HG03175 (cell line): ENCODE measurements at regions not wholly inside any gene's neighbourhood (a gene's known extent, or its start where the extent isn't known, plus 50 kb on each side); places are given as distances from the start of the nearest gene placed in this dataset.
A peak's percentile ranks its signal among the peaks of the same experiment; 100 is the strongest.
"Not testable (repeated sequence)": the region's sequence is repeated elsewhere in the genome, so short reads cannot be mapped to it uniquely, and the experiment has no call there.

Experiments used
- ATAC-seq: cut with Tn5 transposase; IDR thresholded peaks from one replicate; pipeline ENCODE4 v1.9.1; 2021; ENCODE audit warnings: mild to moderate bottlenecking, moderate library complexity; ENCODE audit not compliant: unreplicated experiment

DNA sequence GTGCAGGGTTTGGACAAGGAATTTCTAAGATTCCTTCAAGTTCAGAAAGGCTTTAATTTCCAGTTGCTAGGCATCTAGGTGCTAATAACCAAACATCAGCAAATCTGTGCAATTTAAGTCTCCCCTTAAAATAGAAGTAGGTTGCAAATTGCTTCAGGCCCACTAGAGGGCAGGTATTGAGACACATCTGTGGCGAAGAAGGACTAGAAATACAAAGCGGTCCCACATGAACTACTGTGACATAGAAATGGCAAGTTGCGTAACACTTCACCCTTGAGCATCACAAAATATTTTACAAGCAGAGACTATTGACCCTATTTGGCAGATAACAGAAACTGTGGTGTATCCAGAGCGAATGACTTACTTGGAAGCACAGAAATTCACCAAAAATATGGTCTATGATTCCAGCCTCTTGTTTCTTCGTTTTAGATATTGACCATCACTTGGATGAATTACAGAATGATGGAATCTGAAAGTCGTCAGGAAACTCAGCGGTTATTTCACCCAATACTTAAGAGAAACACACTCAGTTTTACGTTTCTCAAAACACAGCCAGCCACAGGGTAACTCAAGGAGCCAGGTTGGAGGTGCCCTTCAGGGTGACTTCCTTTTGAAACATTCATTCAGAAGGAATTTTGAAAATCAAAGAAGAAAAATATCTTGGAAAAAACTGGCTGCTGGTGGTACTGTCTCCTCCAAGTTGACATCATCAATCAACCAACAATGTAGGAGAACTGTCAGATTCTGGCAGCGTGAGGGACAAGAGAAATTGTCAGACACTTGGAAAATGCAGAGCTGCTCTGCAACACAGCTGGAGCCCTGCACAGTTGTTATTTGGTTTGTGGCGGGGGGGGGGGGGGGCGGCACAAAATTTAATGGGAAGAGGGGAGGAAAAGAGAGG lies 256.3 kb upstream of the MINDY3 start:
- ATAC-seq, result no peak

DNA sequence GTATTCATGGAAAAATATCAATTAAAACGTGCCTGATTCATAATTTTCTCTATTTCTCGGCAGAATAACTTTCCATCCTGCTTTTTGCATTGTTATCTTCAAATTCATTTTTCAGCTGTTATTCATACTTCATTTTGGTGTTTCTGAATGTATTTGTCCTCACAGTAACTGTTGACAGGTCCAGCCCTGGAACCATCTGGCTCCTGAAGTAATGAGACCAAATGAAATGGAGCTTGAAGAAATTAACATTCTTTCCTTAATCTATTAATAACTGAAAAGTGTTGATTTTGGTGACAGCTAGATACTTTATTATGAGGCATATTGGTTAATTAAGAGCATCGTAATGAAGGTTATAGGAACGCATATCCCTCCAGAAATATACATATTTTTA lies 257.0 kb upstream of the MINDY3 start:
- no peak for ATAC-seq

DNA sequence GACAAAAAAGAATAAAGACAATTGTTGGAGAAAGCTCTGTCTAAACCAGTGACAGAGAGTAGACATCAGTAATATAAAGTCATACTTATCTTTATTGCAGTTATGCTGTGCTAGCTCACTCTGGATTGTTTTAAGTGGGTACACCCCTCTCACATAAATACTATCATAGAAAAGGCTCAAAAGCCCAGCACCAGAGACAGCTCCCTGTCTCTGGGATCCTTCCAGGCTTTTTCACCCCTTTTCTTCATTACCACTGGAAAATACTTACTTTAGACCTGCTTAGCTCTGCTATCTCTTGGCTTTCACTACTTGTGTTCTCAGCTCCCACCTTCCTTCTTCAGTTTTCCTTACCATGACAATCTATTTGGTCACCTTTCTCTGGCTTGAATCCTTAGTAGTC lies 259.1 kb upstream of the MINDY3 start:
- no peak for ATAC-seq

DNA sequence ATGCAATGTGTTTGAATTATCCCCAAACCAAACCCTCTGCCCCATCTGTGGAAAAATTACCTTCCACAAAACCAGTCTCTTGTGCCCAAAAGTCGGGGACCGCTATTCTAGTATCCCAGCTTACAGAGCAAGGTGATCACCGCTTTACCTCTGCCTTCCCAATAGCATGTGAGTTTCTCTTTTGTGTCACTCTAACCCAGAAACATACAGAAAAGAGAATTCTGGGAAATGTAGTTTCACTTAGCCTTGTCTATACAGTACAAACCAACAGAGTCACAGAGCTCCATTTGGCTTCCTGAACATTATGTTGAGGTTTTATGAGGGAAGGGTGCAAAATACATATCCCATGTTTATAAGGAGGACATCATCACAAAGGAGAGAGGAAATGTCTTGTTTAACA lies 260.3 kb upstream of the MINDY3 start:
- no peak for ATAC-seq

DNA sequence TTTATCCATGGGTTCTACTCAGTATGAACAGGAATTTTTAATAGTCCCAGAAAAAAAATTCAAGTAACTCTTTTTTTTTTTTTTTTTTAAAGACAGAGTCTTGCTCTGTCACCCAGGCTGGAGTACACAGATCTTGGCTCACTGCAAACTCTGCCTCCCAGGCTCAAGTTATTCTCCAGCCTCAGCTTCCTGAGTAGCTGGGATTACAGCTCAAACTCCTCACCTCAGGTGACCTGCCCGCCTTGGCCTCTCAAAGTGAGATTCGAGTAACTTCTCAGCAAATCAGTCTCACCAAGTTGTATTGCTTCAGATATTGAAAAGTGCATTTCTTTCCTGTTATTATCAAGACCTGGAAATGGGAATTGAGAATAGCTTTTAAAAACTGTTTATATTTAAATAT lies 281.2 kb upstream of the MINDY3 start:
- no peak for ATAC-seq

DNA sequence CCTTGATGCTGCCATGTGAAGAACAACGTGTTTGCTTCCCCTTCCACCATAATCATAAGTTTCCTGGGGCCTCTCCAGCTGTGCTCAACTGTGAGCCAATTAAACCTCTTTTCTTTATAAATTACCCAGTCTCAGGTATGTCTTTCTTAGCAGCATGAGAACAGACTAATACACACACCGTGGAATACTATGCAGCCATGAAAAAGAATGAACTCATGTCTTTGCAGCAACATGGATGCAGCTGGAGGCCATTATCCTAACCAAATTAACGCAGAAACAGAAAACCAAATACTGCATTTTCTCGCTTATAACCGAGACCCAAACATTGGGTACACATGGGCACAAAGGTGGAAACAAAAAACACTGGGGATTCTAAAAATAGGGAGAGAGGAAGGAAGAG lies 286.7 kb upstream of the MINDY3 start:
- no peak for ATAC-seq

DNA sequence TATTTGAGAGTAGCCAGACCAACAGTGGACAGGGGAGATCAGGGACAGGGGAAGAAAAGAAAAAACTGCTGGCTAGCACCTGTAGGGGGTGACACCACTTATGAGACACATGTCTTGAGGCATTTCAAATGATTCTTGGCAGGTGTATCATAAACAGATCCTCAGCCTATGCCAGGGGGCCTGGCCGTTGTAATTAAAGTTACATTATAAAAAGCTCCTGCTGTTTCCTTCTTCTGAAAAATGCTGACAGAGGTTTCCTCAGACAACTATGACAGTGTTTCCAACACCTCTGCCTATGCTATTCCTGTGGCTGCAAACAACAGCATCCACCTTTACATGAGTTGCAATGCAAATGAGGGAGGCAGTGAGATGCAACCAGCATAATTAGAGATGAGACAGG lies 281.0 kb upstream of the PTER start:
- ATAC-seq, result no peak

DNA sequence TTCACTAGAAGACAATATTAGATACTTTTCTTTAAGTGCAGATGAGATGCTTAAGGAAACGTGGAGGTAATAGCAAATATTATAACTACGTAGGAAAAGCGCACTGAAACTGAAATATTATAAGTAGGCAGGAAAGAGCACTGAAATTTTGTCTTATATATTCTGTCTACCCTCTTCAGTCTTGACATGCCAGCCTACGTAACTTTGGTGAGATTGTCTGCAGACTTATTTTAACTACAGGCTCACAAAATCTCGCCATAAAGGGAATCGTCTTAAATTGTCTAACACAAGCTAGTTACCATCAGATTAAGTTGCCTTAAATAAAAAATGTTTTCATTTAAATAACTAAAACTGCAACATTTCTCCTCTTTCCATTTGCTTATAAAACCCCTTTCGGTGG lies 280.1 kb upstream of the PTER start:
- ATAC-seq, result no peak

DNA sequence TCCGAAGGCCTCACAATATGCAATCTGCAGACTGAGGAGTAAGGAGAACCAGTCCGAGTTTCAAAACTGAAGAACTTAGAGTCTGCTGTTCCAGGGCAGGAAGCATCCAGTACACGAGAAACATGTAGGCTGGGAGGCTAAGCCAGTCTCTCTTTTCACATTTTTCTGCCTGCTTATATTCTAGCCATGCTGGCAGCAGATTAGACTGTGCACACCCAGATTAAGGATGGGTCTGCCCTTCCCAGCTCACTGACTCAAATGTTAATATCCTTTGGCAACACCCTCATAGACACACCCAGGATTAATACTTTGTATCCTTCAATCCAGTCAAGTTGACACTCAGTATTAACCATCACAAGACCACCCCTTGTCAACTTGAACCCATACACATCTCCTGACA lies 271.7 kb upstream of the PTER start:
- ATAC-seq, result not testable (repeated sequence)

DNA sequence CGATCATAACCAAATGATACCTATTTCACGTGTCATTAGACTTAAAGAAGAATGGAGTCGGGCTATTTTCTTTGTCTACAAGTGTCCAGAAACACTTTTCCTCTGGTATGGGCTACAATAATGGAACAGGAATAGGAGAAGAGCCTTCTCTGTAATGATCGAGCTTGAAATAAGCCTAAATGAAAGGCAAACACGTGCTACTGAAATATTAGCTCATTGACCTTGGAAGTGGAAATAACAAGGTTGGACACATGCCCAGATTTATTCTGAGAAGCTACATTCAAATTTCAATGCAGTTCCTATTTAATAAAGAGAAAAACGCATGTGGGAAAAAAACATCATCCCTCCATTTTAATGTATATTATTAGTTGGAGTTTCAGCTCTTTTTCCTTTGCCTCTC lies 254.7 kb upstream of the PTER start:
- no peak for ATAC-seq

DNA sequence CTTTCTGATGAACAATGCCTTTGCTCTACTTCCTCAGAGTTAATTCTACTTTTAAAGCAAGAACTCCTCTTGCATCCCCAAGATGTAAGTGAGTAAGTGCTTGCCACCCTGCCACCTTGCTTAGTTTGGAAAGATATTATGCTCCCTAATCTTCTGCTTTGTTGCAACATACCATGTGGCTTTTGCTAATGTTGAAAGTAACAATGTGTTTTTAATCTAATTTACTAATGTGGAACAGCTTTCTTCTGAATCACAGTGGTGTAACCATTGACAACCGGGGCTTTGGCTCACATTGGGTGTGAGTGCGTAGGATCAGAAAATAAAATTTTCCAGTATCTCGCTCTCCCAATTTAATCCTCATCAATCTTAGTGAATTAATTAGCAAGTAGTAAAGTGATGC lies 254.1 kb upstream of the PTER start:
- no peak for ATAC-seq

DNA sequence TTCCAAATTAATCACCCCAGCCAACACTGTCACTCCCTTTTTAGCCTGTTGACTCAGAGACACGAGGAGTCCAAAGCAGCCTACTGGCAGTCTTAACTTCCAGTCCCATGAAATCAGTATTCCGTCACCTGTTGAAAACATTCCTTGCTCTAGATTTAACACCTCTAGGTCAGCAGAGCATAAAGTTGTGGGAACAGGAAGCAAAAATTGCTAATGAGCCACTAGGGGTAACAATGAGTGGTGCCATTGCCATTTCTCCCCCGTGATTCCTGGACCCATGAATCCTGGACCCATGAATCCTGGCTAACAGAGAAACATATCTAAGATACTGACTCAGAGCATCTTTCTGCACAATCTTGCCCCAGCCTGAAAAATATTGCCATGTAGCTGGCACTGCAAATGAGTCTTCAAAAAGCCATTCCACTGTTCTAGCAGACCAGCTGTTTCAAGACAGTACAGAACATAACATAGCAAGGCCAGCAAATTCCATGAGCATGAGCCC lies 252.7 kb upstream of the PTER start:
- no peak for ATAC-seq

DNA sequence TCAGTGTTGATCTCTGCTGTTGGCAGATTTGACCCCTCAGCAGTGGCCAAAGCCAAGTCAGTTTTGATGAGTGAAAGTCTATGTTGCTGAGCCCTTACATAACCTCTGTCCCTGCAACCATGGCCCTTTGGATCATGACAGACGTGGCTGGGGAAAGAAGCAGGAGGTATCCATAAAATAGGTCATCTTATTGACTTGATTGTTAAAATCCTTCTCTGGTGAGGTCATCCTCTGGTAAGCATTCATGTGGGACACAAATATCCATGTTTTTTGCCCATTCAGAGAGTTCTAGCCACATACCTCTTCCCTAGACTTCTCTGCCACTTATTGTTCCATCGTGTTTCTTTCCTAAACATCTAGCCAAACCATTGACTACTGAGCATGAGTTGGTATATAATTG lies 251.9 kb upstream of the PTER start:
- ATAC-seq, result no peak

DNA sequence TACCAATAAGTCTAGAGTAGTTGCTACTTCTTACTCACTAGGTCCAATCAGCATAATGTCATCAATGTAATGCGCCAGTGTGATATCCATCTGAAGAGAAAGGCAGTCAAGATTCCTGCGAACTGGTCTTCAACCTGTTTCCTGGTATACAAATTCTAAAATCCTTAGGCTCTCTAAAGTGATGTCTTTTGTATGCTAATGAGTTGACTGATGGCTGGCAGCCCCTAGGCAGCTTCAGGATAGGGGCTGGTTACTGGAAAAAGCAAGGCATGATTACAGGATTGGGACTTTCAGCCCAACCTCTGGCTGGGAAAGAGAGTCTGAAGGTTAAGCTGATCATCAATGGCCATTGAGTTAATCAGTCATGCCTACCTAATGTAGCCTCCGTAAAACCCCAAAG lies 250.2 kb upstream of the PTER start:
- no peak for ATAC-seq

DNA sequence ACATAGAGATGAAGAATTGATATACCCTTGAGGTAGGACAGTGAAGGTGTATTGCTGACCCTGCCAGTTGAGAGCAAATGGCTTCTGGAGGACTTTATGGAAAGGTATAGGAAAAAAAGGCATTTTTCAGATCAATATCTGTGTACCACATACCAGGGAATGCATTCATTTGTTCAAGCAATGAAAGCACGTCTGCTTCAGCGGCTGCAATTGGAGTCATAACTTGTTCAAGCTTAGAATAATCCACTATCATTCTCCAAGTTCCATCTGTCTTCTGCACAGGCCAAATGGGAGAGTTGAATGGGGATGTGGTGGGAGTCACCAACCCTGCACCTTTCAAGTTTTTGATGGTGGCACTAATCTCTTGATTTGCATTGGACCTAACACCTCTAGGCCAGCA lies 249.6 kb upstream of the PTER start:
- ATAC-seq, result no peak

DNA sequence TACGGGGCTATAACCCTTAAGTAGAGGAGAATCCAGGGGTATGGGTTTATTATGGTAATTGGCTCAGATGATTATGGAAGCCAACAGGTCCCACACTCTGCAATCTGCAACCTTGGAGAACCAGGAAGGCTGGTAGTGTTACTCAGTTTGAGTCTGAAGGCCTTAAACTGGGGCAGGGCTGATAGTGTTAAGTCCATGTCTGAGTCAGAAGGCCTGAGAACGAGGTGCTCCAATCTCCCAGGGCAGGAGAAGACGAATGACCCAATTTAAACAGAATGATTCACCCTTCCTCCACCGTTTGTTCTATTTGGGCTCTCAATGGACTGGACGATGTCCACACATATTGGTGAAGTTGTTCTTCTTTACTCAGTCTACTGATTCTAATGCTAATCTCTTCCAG lies 244.5 kb upstream of the PTER start:
- ATAC-seq, result no peak

DNA sequence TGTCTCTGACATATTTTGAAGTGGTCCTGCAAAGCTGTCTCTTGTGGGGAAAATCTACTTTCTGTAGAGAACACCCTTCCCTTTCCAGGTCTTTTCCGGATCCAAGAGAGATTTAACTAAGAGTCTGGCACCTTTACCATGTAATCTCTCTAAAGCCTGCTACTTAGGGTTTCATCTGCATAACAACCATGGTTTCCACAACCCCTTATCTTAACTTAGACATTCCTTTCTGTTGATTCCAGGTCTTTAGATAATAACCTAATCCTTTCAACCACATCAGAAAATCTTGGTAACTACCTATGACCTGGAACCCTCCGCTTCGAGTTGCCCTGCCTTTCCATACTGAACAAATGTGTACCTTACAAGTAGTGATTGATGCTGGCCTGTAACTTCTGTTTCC lies 243.6 kb upstream of the PTER start:
- no peak for ATAC-seq

DNA sequence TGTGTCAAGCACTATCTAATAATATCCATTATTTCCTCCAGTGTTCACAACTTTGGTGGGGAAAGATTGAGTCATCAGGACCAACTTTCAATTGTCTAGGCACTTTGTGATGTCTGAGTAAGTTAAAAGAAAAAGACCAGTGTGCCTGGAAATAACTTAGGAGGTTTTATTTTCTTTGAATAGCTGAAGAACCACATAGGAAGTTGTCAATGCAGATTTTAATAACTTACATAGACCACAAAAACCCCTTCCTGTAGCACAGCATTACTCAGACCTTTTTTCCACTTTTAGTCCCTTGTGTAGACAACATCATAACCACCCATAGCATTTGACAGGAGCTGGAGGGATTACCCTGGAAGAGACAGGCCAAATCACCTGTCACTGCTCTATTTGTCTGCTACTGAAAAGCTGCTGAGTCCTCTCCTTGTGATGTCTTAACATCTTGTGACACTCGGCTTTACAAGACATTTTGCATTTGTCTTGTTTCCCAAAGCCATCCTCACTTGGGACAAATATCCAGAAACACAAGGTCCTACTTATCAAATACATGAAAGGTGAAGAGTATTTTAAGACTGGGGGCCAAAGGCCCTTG lies 241.5 kb upstream of the PTER start:
- peak; percentile 97 for ATAC-seq

DNA sequence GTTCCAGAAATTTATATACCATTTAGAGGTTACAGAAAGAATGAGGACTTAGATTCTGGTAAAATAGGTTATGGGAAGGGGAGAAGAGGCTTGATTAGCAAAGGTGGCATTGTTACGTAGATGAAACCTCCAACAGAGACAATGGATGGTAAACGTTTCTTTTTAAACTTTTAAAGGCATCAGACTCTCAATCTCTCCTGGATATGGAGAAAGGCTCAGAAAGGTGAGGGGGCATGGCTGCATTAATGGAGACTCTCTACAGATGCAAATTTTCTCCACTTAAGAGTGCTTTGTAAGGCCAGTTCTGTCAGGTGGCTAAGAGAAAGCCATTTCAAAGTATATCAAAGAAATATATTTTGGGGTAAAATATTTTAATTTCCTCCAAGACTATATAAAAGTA lies 240.9 kb upstream of the PTER start:
- ATAC-seq, result no peak

DNA sequence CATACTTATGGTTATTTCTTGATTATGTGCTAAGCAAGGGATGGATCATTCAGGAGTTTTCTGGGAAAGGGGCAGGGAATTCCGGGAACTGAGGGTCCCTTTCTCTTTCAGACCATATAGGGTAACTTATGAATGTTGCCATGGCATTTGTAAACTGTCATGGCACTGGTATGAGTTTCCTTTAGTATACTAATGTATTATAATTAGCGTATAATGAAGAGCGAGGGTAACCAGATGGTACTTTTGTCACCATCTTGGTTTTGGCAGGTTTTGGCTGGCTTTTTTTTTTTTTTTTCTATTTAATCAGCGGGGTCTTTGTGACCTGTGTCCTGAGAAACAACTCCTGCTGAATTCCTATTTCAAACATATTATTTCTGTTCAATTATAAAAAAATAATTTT lies 237.6 kb upstream of the PTER start:
- ATAC-seq, result no peak

DNA sequence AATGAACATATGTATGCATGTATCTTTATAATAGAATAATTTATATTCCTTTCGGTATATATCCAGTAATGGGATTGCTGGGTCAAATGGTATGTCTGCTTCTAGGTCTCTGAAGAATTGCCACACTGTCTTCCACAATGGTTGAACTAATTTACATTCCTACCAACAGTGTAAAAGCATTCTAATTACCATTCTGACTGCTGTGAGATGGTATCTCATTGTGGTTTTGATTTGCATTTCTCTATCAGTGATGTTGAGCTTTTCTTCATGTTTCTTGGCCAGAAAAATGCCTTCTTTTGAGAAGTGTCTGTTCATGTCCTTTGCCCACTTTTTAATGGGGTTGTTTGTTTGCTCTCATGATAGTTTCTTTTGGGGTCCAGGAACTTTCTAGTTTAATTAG lies 213.2 kb upstream of the PTER start:
- not testable (repeated sequence) for ATAC-seq

DNA sequence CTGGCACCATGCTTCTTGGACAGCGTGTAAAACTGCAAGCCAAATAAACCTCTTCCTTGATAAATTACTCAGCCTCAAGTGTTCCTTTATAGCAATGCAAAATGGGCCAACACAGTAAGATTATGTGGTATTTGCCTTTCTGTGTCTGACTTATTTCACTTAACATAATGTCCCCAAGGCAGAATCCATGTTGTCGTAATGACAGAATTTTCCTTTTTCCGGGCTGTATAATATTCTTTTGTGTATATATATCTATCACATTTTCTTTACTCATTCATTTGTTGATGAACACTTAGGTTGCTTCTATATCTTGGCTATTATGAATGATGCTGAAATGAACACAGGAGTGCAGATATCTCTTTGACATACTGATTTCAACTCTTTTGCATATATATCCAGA lies 209.1 kb upstream of the PTER start:
- ATAC-seq, result no peak

DNA sequence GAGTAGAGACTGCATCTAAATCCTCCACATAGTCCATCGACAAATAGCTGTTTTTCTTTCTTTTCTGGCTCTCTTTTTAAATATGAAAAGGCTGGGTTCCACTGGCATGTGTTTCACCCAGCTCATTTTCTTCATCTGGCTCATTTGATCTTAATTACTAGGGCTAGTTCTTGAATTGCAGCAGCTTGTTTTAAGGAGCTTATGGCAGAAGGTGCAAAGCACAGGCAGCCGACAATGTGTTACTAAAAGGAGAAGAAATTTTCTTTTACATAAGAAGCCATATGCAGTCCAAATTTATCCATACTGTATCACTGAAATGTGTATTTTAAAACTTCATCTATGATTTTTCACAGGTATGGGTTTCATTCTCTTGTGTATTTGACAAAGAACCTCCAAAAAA lies 205.6 kb upstream of the PTER start:
- no peak for ATAC-seq
